ENCODE measurements at regions not wholly inside any gene's neighbourhood (a gene's known extent, or its start where the extent isn't known, plus 50 kb on each side); places are given as distances from the start of the nearest gene placed in this dataset.

GRCh38 chr5:120761986-120762385, 297.9 kb downstream of the PRR16 start:
- WGBS = 77% methylated on average over 1 of the region's 1 CpG
- Histone ChIP-seq H3K27ac (replicated peaks in 1 of 4) (no peak overlapping the region), H3K4me3 (no peak overlapping the region), H3K4me1 (no peaks in the 10 kb centered on the region), H3K36me3 (no peaks in the 10 kb centered on the region), H3K9me3 (peaks cover 0 to 2% (median 0%) of the 10 kb centered on the region in 4 donors), H3K27me3 (no peaks in the 10 kb centered on the region)
- DNase-seq (ENCODE audit: extremely low spot score) = no peak
- TF ChIP-seq, protein P1, sequence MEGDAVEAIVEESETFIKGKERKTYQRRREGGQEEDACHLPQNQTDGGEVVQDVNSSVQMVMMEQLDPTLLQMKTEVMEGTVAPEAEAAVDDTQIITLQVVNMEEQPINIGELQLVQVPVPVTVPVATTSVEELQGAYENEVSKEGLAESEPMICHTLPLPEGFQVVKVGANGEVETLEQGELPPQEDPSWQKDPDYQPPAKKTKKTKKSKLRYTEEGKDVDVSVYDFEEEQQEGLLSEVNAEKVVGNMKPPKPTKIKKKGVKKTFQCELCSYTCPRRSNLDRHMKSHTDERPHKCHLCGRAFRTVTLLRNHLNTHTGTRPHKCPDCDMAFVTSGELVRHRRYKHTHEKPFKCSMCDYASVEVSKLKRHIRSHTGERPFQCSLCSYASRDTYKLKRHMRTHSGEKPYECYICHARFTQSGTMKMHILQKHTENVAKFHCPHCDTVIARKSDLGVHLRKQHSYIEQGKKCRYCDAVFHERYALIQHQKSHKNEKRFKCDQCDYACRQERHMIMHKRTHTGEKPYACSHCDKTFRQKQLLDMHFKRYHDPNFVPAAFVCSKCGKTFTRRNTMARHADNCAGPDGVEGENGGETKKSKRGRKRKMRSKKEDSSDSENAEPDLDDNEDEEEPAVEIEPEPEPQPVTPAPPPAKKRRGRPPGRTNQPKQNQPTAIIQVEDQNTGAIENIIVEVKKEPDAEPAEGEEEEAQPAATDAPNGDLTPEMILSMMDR (IDR thresholded peaks at IDR 0.05) = no peak
- TF ChIP-seq POLR2A (IDR thresholded peaks at IDR 0.05; ENCODE audit: low read depth) (no peak), EP300 (IDR thresholded peaks at IDR 0.05) (no peak)
- intact Hi-C loops (cut with DNase I) = no loop called here

DNA sequence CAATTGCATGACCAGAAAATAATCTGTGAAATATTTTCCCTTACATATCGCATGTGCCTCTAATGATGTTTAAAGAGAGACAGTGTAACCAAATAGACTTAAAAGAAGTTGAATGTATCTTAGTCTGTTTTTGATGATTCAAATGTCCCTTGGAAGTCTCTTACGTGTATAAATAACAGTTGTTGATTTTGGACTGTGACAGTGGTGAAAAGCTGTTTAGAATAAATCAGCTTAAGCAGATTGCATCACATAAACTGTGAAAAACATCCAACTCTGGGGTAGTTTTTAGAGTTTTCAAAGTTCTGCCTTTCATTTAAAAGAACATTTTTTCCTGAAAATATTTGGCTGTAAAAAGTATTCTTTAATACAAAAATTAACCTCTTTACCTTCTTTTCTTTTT, 301.1 kb downstream of the PRR16 start:
- Histone ChIP-seq H3K9me3 (no peaks in the 10 kb centered on the region), H3K27ac (replicated peaks in 1 of 4) (no peak overlapping the region), H3K4me3 (no peak overlapping the region), H3K27me3 (no peaks in the 10 kb centered on the region), H3K36me3 (no peaks in the 10 kb centered on the region), H3K4me1 (no peaks in the 10 kb centered on the region)
- 47% methylated on average over 2 of the region's 2 CpGs for WGBS
- intact Hi-C loops (cut with DNase I) = no loop called here
- TF ChIP-seq, protein P1 (IDR thresholded peaks at IDR 0.05) = no peak
- TF ChIP-seq POLR2A (IDR thresholded peaks at IDR 0.05; ENCODE audit: low read depth) (no peak), EP300 (IDR thresholded peaks at IDR 0.05) (no peak), POLR2AphosphoS5 (IDR thresholded peaks at IDR 0.05) (no peak)
- DNase-seq (ENCODE audit: extremely low spot score) = no peak

DNA sequence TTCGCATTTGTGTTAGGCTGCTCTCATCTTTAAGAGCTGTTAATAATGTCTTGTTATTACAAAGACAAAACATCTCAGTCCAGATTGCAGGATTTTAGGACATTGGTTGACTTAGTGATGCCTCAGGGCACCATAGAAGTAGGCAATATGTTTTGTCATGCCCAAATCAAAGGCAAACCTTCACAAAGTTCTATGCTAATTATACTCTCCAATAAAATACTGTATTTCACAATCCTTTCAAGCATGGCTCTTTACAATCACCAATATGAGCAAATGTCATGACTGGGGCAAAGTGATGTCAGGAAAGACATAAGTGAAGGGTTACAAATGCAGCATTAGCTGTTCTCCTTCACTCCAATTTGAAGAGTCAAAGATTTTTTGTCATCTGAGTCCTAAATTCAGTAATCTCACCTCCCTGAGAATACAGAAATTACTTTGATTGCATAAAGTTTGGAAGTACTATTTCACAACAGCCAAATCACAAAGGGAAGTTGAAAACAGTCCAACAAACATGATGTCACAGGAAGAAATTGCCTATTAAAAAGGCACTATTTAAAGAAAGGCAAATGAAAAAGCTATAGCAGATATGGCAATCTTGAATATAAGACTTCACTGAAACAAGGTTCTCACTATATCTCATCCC, 303.2 kb downstream of the PRR16 start:
- 71% methylated on average over 1 of the region's 1 CpG for WGBS

DNA sequence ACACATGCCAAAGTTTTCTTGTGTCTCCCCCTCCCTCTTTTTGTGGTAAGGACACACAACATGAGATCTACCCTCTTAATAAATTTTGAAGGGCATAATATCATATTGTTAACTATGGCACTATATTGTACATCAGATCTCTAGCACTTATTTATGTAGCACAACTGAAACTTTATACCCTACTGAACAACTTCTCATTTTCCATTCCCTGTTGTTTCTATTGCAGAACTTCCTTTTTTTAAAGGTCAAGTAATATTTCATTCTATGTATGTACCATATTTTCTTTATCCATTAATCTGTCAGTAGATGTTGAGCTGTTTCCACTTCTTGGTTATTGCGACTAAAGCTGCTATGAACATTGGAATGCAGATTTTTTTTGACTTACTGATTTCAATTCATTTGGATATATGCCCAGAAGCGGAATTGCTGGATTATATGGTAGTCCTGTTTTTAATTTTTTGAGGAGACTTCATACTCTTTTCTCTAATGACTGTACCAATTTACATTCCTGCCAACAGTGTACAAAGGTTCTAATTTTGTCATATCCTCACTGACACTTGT, 305.3 kb downstream of the PRR16 start:
- TF ChIP-seq POLR2AphosphoS5 (IDR thresholded peaks at IDR 0.05) (no peak), EP300 (IDR thresholded peaks at IDR 0.05) (no peak), POLR2A (IDR thresholded peaks at IDR 0.05; ENCODE audit: low read depth) (no peak)
- TF ChIP-seq, protein P1 (IDR thresholded peaks at IDR 0.05) = no peak
- Histone ChIP-seq H3K4me1 (no peaks in the 10 kb centered on the region), H3K27ac (replicated peaks in 1 of 4) (no peak overlapping the region), H3K4me3 (no peak overlapping the region), H3K36me3 (no peaks in the 10 kb centered on the region), H3K9me3 (no peaks in the 10 kb centered on the region), H3K27me3 (no peaks in the 10 kb centered on the region)
- 75% methylated on average over 2 of the region's 2 CpGs for WGBS
- intact Hi-C loops (cut with DNase I) = no loop called here
- DNase-seq (ENCODE audit: extremely low spot score) = no peak

More for the DNA sequence above, 303.2 kb downstream of the PRR16 start:
- intact Hi-C loops (cut with DNase I) = no loop called here
- H3K27ac ChIP-seq (replicated peaks in 1 of 4) = no peak overlapping the region
- H3K4me1 ChIP-seq = no peaks in the 10 kb centered on the region
- no peak for DNase-seq (ENCODE audit: extremely low spot score)
- H3K36me3 ChIP-seq = no peaks in the 10 kb centered on the region
- H3K9me3 ChIP-seq = no peaks in the 10 kb centered on the region
- no peaks in the 10 kb centered on the region for H3K27me3 ChIP-seq
- no peak for TF ChIP-seq POLR2AphosphoS5 (IDR thresholded peaks at IDR 0.05)
- TF ChIP-seq, protein P1 (IDR thresholded peaks at IDR 0.05) = no peak
- TF ChIP-seq EP300 (IDR thresholded peaks at IDR 0.05) = no peak
- no peak for TF ChIP-seq POLR2A (IDR thresholded peaks at IDR 0.05; ENCODE audit: low read depth)
- H3K4me3 ChIP-seq = no peak overlapping the region

DNA sequence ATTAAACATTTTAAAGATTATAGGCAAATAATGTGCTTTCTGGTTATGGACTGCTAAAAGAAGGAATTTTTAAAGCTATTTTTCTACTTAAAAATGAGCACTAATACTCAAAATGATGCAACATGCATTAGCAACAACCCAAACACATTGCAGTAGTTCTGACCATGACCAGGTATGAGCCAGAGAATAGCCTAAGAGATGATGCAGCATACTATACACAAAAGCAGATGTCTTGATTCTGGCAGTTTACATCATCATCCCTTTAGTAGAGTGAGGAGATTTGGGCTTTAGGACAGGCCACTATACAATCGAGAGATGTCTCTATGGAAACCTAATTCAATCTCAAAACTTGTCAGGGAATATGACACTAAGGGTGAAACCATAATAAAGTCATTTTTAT, 307.1 kb downstream of the PRR16 start:
- Histone ChIP-seq H3K4me1 (no peaks in the 10 kb centered on the region), H3K36me3 (no peaks in the 10 kb centered on the region), H3K4me3 (no peak overlapping the region), H3K27me3 (no peaks in the 10 kb centered on the region), H3K9me3 (no peaks in the 10 kb centered on the region), H3K27ac (replicated peaks in 1 of 4) (no peak overlapping the region)
- TF ChIP-seq, protein P1 (IDR thresholded peaks at IDR 0.05) = no peak
- TF ChIP-seq POLR2A (IDR thresholded peaks at IDR 0.05; ENCODE audit: low read depth) (no peak), POLR2AphosphoS5 (IDR thresholded peaks at IDR 0.05) (no peak), EP300 (IDR thresholded peaks at IDR 0.05) (no peak)
- DNase-seq (ENCODE audit: extremely low spot score) = no peak
- WGBS = 53% methylated on average over 1 of the region's 1 CpG
- intact Hi-C loops (cut with DNase I) = no loop called here
